GM23338 (cell line): ENCODE measurements at regions not wholly inside any gene's neighbourhood (a gene's known extent, or its start where the extent isn't known, plus 50 kb on each side); places are given as distances from the start of the nearest gene placed in this dataset.

Source experiments
- CREB1 ChIP-seq: fragments of 250-450 bp; sonication (Bioruptor Pico); IDR thresholded peaks from 2 replicates; pipeline ENCODE4 v1.5.0; 2020; ENCODE audit warnings: low read depth, mild to moderate bottlenecking, moderate library complexity
- EZH2 ChIP-seq: fragments of 200-600 bp; sonication (generic); IDR thresholded peaks from one replicate; pipeline ENCODE4 v1.8.0; 2017; ENCODE audit warnings: antibody characterized with exemption, mild to moderate bottlenecking, low read depth; ENCODE audit not compliant: unreplicated experiment
- NANOG ChIP-seq: IDR thresholded peaks from 2 replicates; pipeline ENCODE4 v1.6.1; 2016; ENCODE audit warnings: antibody characterized with exemption, borderline replicate concordance
- ZNF114 ChIP-seq: fragments of 250-450 bp; sonication (Bioruptor Pico); IDR thresholded peaks from 2 replicates; pipeline ENCODE4 v1.5.0; 2020; ENCODE audit warnings: mild to moderate bottlenecking, moderate library complexity
- ZNF331 ChIP-seq: fragments of 250-450 bp; sonication (Bioruptor Pico); IDR thresholded peaks from 2 replicates; pipeline ENCODE4 v1.5.0; 2020; ENCODE audit warnings: low read depth, mild to moderate bottlenecking, moderate library complexity
- TF ChIP-seq, protein P1 (sequence below): fragments of 250-450 bp; sonication (Bioruptor Pico); IDR thresholded peaks from 2 replicates; pipeline ENCODE4 v1.5.0; 2020; ENCODE audit warnings: mild to moderate bottlenecking, moderate library complexity
- TF ChIP-seq, protein P2 (sequence below), 2 experiments: fragments of 200-600 bp in 1 of 2; sonication (generic) in 1 of 2; conservative IDR thresholded peaks; 2 replicates each; pipeline versions ENCODE4 v1.5.1 to v1.6.1; 2016 to 2017; ENCODE audit warnings: antibody characterized with exemption in 2 of 2, low read depth in 2 of 2, mild to moderate bottlenecking in 2 of 2, moderate library complexity in 1 of 2
- TF ChIP-seq, protein P3 (sequence below): IDR thresholded peaks from one replicate; pipeline ENCODE4 v1.6.1; 2018; ENCODE audit warnings: antibody characterized with exemption; ENCODE audit not compliant: unreplicated experiment

DNA sequence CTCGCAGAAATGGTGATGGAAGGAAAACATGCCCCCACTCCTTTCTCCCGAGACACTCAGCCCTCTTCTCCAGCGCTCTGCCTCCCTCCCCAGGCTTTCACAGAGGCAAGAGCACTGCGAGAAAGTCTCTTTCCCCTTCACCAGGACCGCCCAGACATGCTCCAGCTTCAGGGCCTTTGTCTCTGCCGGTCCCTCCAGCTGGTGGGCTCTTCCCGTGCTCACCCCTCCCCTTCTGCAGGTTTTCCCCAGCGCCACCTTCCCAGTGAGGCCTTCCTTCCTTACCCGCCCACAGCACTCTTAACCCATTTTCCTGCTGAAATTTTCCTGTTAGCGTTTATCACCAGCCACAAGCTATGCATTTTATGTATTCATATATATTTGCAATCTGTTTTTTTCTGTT lies 86.2 kb downstream of the TFAP2C start (continued):
- TF ChIP-seq, protein P1, sequence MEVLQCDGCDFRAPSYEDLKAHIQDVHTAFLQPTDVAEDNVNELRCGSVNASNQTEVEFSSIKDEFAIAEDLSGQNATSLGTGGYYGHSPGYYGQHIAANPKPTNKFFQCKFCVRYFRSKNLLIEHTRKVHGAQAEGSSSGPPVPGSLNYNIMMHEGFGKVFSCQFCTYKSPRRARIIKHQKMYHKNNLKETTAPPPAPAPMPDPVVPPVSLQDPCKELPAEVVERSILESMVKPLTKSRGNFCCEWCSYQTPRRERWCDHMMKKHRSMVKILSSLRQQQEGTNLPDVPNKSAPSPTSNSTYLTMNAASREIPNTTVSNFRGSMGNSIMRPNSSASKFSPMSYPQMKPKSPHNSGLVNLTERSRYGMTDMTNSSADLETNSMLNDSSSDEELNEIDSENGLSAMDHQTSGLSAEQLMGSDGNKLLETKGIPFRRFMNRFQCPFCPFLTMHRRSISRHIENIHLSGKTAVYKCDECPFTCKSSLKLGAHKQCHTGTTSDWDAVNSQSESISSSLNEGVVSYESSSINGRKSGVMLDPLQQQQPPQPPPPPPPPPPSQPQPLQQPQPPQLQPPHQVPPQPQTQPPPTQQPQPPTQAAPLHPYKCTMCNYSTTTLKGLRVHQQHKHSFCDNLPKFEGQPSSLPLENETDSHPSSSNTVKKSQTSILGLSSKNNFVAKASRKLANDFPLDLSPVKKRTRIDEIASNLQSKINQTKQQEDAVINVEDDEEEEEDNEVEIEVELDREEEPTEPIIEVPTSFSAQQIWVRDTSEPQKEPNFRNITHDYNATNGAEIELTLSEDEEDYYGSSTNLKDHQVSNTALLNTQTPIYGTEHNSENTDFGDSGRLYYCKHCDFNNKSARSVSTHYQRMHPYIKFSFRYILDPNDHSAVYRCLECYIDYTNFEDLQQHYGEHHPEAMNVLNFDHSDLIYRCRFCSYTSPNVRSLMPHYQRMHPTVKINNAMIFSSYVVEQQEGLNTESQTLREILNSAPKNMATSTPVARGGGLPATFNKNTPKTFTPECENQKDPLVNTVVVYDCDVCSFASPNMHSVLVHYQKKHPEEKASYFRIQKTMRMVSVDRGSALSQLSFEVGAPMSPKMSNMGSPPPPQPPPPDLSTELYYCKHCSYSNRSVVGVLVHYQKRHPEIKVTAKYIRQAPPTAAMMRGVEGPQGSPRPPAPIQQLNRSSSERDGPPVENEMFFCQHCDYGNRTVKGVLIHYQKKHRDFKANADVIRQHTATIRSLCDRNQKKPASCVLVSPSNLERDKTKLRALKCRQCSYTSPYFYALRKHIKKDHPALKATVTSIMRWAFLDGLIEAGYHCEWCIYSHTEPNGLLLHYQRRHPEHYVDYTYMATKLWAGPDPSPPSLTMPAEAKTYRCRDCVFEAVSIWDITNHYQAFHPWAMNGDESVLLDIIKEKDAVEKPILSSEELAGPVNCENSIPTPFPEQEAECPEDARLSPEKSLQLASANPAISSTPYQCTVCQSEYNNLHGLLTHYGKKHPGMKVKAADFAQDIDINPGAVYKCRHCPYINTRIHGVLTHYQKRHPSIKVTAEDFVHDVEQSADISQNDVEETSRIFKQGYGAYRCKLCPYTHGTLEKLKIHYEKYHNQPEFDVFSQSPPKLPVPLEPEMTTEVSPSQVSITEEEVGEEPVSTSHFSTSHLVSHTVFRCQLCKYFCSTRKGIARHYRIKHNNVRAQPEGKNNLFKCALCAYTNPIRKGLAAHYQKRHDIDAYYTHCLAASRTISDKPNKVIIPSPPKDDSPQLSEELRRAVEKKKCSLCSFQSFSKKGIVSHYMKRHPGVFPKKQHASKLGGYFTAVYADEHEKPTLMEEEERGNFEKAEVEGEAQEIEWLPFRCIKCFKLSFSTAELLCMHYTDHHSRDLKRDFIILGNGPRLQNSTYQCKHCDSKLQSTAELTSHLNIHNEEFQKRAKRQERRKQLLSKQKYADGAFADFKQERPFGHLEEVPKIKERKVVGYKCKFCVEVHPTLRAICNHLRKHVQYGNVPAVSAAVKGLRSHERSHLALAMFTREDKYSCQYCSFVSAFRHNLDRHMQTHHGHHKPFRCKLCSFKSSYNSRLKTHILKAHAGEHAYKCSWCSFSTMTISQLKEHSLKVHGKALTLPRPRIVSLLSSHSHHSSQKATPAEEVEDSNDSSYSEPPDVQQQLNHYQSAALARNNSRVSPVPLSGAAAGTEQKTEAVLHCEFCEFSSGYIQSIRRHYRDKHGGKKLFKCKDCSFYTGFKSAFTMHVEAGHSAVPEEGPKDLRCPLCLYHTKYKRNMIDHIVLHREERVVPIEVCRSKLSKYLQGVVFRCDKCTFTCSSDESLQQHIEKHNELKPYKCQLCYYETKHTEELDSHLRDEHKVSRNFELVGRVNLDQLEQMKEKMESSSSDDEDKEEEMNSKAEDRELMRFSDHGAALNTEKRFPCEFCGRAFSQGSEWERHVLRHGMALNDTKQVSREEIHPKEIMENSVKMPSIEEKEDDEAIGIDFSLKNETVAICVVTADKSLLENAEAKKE (CRISPR knock-in tag) = no peak
- TF ChIP-seq ZNF114 (CRISPR knock-in tag) (no peak), CREB1 (CRISPR knock-in tag) (no peak), EZH2 (no peak), ZNF331 (CRISPR knock-in tag) (no peak), NANOG (no peak)
- TF ChIP-seq, protein P2, sequence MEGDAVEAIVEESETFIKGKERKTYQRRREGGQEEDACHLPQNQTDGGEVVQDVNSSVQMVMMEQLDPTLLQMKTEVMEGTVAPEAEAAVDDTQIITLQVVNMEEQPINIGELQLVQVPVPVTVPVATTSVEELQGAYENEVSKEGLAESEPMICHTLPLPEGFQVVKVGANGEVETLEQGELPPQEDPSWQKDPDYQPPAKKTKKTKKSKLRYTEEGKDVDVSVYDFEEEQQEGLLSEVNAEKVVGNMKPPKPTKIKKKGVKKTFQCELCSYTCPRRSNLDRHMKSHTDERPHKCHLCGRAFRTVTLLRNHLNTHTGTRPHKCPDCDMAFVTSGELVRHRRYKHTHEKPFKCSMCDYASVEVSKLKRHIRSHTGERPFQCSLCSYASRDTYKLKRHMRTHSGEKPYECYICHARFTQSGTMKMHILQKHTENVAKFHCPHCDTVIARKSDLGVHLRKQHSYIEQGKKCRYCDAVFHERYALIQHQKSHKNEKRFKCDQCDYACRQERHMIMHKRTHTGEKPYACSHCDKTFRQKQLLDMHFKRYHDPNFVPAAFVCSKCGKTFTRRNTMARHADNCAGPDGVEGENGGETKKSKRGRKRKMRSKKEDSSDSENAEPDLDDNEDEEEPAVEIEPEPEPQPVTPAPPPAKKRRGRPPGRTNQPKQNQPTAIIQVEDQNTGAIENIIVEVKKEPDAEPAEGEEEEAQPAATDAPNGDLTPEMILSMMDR (conservative IDR thresholded peaks at IDR 0.05; ENCODE audit: low read depth in 2 of 2) = no peak
- TF ChIP-seq, protein P3, sequence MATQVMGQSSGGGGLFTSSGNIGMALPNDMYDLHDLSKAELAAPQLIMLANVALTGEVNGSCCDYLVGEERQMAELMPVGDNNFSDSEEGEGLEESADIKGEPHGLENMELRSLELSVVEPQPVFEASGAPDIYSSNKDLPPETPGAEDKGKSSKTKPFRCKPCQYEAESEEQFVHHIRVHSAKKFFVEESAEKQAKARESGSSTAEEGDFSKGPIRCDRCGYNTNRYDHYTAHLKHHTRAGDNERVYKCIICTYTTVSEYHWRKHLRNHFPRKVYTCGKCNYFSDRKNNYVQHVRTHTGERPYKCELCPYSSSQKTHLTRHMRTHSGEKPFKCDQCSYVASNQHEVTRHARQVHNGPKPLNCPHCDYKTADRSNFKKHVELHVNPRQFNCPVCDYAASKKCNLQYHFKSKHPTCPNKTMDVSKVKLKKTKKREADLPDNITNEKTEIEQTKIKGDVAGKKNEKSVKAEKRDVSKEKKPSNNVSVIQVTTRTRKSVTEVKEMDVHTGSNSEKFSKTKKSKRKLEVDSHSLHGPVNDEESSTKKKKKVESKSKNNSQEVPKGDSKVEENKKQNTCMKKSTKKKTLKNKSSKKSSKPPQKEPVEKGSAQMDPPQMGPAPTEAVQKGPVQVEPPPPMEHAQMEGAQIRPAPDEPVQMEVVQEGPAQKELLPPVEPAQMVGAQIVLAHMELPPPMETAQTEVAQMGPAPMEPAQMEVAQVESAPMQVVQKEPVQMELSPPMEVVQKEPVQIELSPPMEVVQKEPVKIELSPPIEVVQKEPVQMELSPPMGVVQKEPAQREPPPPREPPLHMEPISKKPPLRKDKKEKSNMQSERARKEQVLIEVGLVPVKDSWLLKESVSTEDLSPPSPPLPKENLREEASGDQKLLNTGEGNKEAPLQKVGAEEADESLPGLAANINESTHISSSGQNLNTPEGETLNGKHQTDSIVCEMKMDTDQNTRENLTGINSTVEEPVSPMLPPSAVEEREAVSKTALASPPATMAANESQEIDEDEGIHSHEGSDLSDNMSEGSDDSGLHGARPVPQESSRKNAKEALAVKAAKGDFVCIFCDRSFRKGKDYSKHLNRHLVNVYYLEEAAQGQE = no peak
